NCI-H2029 treated with DMSO at 0.1 percent for 48 hours (cell line): ENCODE measurements at regions not wholly inside any gene's neighbourhood (a gene's known extent, or its start where the extent isn't known, plus 50 kb on each side); places are given as distances from the start of the nearest gene placed in this dataset.

Experiments
- DNase-seq: peaks from one replicate; lab custom pipeline; 2025; lab: John Stamatoyannopoulos, UW

DNA sequence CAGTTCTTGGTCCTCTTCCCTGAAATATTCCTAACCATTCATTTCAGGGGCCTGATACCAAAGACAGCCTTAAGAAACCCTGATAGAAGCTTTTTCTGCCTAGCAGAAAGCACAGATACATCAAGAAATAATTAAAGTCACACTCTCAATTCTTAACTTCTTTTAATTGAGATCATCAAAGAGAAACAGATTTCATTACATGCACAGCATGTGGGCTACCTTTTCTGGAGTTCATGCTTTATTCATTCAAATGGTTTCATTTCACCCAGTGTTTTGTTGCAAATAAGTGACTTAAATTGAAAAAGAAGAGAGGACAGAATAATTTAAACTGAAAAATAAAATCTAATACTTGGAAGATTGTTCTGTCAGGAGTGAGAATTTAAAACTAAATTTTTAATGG is 192.6 kb upstream of the GGTLC1 start:
- no peak for DNase-seq

DNA sequence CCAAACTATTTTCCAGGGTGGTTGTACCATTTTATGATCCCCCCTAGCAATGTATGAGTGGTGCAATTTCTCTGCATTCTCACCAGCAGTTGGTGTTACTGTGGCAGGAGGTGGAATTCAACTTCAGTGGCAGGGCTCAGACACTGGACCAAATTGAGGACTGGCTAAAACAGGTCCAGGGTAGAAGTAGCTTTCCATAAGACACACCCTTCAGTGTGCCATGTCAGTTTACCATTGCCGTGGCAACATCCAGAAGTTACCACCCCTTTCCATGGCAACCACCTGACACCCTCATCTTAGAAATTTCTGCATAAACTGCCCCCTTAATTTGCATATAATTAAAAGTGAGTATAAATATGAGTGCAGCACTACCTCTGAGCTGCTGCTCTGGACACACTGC is 180.7 kb upstream of the GGTLC1 start:
- no peak for DNase-seq

DNA sequence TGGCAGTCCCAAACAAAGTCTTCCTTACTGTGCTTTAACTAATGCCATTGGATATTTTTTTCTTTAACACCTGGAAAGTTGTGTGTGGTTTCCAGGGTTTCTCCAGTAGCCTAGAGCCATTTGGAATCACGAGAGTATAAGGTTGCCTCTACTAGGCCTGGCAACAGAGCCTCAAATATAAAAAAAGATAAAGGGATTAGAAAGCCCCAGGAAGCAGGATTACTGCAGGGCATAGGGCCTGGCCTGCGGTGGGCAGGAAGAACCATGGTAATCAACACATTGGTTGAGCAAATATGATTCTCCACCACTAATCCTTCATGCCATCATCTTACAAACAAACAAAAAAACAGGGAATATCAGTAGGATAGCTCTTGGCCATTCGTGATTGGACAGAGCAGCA is 177.8 kb upstream of the GGTLC1 start:
- no peak for DNase-seq

DNA sequence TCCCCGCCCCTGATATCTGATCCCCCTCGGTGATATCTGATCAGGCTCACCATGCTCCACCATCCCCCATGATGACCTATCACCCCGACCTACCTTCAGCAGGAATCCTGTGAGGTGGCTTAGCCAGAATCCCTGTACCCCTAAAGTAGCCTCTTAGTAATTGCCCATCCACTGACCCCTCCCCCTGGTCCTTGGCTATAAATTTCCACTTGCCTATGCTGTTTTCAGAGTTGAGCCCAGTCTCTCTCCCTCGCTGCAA is 177.5 kb upstream of the GGTLC1 start:
- no peak for DNase-seq

DNA sequence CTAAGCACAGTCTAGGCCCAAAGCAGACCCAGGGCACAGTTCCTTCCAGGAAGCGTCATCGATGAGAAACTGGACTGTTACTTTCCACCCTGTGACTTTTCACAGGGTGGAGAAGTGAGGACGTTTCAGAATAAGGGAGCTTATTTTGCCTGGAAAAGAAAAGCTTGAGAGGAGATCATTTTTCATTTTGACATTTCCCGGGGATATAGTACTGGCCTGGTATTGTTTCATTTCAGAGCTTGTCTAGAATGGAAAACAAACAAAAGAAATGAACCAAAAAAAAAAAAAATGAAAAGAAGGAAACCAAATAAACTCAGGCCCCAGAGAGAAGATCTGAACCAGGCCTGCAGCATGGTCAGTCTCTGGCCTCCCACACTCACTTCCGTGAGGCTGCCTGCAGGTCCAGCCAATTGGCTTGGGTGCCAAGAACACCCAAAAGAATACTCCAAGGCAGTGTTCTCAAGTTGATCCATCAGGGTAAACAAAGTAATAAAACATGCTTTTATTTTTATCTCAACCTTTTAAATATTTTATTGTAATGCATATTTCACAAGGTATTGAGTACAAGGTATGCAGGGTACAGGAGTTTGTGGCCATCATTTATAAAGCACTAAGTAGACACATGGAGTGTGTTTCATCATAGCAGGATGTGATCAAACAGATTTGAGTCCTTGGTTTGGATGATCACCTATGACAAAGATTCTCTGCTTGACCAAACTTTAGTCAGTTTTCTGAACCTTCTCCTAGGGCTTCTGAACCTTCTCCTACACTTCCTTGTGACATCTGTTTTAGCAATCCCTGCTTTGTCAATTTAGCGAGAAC is 176.9 kb upstream of the GGTLC1 start:
- DNase-seq = no peak

DNA sequence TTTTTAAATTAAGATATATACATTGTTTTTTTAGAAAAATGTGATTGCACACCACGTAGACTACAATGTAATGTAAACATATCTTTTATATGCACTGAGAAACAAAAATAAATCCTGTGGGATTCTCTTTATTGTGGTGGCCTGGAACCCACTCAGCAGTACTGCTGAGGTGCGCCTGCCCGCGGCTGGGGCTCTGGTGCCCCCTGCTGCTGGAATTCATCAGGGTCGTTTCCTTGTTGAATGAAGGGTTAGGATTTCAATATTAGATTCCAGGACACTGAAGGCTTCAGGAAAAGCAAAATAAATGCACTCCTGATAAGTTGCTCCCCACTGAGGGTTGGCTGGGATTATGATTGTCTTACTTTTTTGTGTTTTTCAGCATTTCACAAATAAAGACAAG is 175.8 kb upstream of the GGTLC1 start:
- no peak for DNase-seq

DNA sequence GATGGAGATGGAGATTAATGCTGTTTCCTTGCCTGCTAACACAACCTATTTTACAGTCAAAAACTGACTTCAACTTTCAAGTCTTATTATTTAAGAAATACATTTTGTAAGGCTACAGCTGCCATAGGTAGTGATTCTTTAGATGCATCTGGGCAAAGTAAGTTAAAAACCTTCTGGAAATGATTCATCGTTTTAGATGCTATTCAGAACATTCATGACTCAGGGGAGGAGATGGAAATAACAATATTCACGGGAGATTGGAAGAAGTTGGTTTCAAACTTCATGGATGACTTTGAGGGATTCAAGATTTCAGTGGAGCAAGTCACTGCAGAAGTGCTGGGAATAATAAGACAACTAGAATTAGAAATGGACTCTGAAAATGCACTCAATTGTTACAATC is 174.9 kb upstream of the GGTLC1 start:
- DNase-seq = no peak

DNA sequence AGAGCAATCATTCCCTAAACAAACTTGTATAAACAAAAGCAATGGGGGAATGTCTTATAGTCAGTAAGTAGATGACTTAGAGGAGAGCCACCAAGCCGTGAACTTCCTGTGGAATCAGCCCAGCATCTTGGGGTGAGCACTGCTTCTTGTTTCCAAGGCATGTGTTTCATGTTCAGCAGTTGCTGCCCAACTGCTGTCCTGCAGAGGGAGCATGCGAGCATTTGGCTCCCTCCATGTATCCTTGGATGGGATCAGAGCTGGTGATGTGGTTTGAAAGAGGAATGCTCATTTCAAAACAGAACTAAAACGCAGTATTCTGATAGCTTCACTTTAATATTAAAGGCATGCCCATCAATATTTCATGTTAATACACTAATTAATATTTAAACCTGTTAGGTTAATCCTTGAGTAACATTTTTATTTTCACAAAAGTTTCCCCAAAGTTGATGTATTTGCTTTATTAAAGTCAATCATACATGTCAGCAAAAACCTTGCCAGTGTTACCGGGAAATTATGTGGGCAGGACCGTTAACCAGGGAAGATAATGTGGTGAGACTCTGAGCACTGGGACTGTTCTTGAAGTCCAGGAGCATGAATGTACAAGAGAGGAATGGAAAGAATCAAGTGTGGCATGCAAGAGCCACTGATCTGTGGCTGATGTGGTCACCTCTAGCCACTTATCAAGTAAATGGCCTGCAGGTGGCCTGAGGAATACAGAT is 172.1 kb upstream of the GGTLC1 start:
- no peak for DNase-seq

DNA sequence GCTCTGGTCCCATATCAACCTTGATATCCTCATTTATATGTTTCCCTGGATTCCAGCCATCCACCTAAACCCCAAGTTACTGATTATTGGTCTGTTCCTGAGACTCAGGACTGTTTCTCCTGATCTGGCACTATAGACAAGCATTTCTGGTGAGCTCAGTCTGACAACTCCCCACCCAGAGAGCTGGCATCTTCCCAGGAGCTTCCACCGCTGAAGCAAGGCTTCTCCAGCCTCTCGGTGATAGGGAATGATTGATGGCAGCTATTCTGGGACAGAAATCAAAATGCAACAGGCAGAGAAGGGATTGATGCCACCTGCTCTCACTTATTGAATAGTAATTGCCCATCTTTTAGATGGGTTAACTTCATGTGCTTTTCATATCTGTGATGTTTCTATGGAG is 169.7 kb upstream of the GGTLC1 start:
- DNase-seq = no peak

DNA sequence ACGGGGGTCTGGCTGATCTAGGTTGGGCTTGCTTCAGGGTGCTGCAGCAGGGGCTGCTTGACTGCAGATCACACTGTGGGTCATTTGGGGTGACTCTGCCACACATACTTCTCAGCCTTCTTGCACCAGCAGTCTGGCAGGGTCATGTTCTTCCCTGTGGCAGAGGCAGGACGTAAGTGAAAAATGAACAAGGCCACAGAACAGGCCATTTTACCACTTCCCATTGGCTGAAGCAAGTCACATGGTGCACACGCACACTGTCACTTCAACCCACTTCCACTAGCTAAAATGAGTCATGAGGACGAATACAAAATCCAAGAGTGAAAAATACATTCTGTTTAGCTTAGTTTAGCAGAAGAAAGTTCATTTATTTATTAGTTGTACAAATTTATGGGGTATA is 168.6 kb upstream of the GGTLC1 start:
- no peak for DNase-seq

DNA sequence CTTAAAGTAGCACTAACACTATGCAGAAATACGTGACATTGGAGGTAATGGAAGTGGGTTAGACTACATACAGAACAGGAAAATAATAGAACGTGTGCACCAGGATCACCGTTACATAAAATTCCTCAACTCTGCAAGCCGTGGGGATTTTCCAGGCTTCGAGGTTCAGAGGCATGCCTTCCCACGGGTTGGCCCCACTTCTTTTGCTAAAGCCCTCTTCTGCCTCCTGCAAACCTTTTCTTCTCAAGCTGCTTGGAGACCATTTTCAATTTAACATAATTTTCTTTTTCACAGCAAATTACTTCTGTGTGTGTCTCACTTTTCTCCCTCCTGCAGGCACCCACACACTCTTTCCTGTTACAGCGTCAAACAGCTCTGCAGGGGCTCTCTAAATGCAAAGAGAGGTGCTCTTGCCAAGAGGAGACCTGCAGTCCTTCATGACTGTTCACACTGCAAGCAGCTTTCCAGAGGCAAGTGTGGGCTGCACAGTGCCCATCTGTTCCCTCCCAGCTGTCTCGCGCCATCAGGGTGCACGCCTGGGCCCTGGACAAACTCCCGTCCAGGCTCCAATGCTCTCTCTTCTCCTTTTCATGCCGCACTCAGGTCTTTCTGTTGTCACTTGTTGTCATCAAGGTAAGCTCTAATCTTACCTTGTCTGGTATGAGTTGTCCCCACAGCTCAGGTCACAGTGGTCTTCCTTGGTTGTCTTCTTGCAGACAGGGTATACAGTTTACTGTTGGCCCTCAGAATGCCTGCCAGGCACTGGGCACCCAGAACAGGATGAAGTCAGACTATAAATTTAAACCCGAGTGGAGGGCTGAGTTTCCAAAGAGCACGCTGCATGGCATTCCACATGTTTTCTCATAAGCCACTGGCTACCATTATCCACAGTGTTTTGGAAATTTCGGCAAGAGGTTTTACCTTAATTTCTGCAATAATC is 164.8 kb upstream of the GGTLC1 start:
- DNase-seq = no peak

DNA sequence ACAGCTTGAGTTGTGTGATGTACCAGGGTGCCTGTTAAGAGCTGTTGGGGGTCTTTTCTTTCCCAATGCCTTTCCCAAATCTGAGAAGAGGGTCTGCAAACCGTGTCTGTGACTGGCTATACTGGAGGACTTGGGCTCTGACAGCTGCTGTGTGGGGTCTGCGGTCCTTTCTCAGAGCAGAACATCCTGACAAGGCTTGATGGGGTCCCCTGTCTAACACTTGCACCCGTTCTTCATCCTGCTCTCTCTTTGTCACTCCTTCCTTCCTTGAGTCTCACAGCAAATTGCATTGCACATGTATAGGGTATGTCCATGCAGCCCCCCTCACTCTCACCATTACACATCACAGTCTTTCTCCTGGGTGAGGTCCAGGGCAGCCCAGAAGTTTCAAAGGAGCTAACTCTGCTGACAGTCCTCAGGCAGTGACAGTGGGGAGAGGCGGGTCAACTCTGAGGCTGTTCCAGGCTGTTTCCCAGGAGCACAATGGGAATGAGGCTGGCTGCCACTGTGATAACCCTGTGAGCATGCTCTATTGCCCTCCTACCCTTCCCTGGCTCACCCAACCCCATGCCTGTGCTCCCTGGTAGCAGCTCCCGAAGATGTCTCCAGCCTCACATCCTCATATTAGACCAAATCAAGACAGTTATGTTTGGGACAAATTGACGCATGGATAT is 163.2 kb upstream of the GGTLC1 start:
- DNase-seq = no peak

DNA sequence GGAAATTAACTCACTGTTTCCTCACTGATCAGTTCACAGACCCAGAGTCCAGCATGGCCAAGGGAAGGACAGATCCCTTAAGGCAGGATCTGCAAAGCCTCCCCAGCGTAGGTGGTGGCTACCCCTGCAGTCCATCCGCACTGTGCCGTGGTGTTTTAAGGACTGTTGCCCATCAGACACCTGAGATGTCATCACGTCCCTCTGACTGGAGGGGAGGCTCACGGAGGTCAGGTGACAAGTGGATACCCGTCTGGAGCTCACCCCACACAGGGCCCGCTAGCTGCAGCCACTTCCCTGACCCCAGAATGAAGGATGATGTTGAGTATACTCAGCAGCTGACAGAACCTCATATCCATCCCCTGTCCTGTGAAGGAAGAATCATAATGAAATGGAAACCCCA is 161.8 kb upstream of the GGTLC1 start:
- no peak for DNase-seq

DNA sequence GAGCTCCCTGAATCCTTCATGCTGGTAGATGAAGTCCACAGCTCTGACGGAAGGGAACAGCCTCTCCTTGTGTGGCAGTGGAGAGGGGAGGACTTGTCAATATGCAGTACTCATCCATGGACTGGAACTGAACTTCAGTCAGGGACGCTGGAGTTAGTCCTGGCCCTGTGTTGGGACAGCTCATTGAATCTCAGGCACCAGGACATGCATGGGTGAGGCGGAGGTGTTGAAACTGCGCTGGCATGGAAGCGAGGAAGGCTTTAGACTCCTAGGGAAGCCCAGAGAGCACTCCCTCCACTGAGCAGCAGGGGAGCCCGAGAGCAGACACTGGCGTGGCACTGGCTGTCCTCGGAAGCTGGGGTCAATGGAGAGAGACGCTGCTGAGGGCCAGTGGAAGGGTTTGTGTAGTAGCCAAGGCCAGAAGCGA is 161.3 kb upstream of the GGTLC1 start:
- DNase-seq = no peak

DNA sequence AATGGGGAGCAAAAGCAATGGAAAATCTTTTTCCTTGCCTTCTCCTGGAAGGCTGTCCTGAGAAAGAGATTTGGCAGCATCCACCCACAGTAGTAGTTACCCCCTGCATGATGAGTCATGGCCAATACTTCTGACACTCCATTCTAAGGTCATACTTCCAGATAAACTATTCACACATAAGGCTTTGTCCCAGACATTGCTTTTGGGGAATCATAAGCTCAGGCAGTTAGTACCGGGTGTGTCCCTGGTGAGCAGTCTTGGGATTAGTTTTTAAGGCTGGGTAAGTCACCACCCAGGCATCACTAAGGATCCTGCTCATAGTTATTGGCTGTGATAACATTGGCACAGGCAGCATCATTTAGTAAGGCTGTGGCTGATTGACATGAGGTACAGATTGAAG is 160.6 kb upstream of the GGTLC1 start:
- DNase-seq = no peak

DNA sequence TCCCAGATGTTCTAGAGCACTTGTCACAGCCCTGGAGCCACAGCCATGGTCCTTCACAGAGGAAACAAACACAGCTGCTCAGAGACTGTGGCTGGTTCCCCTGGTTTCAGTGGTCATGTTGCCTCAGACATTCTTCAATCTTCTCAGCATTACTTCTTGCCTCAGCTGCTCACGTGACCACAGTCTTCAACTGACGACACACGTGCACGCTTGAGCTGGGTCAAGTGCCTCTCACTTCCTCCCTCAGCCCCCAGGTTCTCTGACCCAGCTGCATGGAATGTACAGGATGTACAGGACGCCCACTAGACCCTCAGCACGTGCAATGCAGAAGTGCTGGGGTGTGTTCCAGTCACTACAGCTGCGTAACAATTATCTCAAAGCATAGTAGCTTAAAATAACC is 159.8 kb upstream of the GGTLC1 start:
- no peak for DNase-seq

DNA sequence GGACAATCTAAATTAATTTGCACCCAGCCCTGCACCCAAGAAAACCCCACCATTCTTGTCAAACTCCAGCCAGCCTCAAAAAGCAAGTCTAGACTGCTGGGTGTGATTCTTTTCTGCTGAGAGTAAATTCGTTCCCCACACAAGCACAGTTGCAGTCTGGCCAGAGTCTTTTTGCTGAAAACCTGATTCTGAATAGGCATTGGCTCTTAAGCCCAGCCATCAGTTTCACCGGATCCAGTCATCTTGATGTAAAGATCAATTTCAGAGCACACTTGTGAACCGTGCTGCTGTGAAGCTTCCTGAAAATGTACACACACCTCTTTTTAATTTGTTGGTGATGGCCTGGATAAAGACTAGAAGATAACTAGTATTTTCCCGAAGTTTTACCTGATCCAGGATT is 159.4 kb upstream of the GGTLC1 start:
- DNase-seq = no peak

DNA sequence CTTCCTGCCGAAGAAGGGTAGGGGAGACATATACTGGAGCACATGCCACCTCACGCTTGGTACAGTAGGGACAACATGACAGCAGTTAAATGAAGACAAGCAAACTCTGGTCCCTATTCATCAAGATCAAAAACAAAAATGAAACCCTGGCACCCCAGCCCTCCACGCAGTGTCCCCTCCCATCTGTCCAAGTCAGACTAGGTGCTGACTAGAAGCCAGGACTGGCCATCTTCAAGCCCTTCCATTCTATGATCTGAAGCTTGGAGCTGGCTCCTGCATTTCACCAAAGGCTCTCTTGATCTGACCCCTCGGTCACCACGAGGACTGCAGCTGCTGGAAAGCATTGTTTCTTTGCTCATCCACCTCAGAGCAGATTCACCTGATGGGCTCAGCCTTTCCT is 158.9 kb upstream of the GGTLC1 start:
- DNase-seq = no peak

DNA sequence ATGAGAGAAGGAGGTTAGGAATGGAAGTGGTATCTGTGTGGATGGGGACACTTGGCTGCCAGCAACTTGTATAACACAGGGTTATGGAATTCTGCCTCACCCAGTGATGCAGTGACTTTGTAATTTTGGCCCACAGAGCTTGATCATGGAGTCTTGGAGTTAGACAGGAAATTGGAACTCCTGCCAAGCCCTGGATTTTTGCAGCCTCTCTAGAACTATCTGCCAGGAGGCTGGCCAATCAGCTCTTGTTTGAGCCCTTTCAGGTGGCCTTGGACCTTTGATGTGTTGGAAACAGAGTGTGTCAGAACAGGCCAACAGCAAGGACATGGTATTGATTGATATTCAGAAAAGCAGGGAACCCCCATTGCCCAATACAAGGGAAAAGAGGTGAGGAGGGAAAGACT is 157.7 kb upstream of the GGTLC1 start:
- no peak for DNase-seq

DNA sequence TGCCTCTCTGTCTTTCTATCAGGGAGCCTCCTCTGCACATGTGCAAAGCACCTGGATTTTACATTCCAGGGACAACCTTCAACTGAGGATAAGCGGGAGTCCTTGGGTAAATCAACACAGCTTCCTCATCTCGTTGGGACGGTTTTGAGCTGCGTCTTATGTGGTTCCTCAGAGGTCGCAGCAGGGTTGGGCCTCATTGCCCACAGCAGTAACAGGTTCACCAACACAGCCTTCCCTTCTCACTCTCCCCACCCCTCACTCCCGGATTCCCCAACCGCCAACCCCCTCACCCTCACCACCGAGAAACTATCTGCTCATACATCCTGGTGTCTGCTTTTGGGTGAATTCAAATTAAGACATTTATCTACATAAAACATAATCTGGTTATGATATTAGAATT is 155.8 kb upstream of the GGTLC1 start:
- no peak for DNase-seq

DNA sequence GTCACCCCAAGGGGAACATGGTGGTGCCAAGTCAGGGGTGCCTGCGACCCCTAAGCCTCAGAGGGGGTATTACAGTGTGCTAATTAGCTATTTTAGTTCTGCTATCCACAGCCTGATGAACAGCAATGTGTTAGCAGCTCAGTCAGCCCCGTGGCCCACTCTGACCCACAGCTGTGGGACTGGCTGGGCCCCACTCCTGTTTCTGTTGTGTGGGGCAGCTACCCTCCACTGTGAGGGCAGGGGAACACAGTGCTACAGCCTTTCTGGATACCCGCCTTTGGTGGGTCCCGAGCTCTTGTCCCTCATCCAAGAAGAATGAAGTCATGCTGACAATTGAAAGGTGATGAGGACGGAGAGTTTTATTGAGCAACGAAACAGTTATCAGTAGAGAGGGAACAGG is 152.5 kb upstream of the GGTLC1 start:
- no peak for DNase-seq

DNA sequence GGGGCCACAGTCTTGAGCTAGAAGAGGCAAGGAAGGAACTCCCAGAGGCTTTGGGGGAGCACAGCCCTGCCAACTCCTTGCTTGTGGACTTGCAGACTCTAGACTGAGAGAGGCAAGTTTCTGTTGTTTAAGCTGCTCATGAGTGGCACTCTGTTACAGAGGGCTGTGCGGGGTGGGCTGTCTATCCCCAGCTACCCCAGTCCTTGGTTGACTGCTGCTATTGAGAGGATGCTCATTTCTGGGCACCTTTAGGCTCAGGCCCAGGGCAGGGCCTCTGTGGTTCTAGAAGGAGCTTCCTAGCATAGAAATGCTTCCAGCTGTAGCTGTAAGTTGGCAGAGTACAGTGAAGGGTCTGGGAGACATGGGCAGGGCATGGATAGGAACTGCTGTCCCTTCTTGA is 151.3 kb upstream of the GGTLC1 start:
- DNase-seq = no peak
